T-cell (primary cell): ENCODE measurements at regions not wholly inside any gene's neighbourhood (a gene's known extent, or its start where the extent isn't known, plus 50 kb on each side); places are given as distances from the start of the nearest gene placed in this dataset.

ENCODE experiments used
- ATAC-seq, 4 experiments: fragments of 200-7000 bp in 3 of 4; fragments of 150-1000 bp in 1 of 4; cut with Tn5 transposase; replicated peaks in 1 of 4; 1 replicate in 3 of 4; 2 replicates in 1 of 4; pipeline ENCODE4 v1.10.0; 2021; ENCODE audit warnings: moderate library complexity in 3 of 4, mild to moderate bottlenecking in 2 of 4, moderate number of reproducible peaks in 1 of 4
- CTCF ChIA-PET, 2 donors: fragments of 300-600 bp; sonication (Branson Sonifier 250); formaldehyde crosslinking; loops; one replicate each; lab custom pipeline; 2022; ENCODE audit warnings: antibody characterized with exemption in 2 of 2; lab: Charles Lee
- POLR2A ChIA-PET, 2 donors: fragments of 300-600 bp; sonication (Branson Sonifier 250); formaldehyde crosslinking; loops; one replicate each; lab custom pipeline; 2022; ENCODE audit warnings: antibody characterized with exemption in 2 of 2; lab: Charles Lee
- DNase-seq, 35 experiments: peaks; one replicate each; pipeline versions ENCODE4 v3.0.0 to v3.0.0-alpha.2; 2013 to 2023
- H3K27ac ChIP-seq: one replicate; pipeline ENCODE4 v1.5.1; 2013; ENCODE audit warnings: low read length
- H3K27me3 ChIP-seq, 2 experiments: replicated peaks in 1 of 2; 1 replicate in 1 of 2; 2 replicates in 1 of 2; pipeline versions ENCODE4 v1.6.1 to v1.7.0; 2013; ENCODE audit warnings: low read length in 1 of 2, mixed read lengths in 1 of 2; ENCODE audit not compliant: control insufficient read depth in 2 of 2, insufficient read depth in 2 of 2; ENCODE audit errors: extremely low read depth in 1 of 2
- H3K36me3 ChIP-seq, 2 donors: 1 replicate in 1 of 2; 2 replicates in 1 of 2; pipeline versions ENCODE4 v1.6.1 to v1.7.0; 2013; ENCODE audit warnings: low read length in 1 of 2; ENCODE audit not compliant: control insufficient read depth in 2 of 2, insufficient read depth in 1 of 2; ENCODE audit errors: extremely low read depth in 1 of 2
- H3K4me1 ChIP-seq, 2 experiments: 1 replicate in 1 of 2; 2 replicates in 1 of 2; pipeline versions ENCODE4 v1.6.1 to v1.7.0; 2013; ENCODE audit warnings: low read length in 2 of 2, mixed read lengths in 1 of 2; ENCODE audit not compliant: insufficient read depth in 2 of 2, control insufficient read depth in 1 of 2; ENCODE audit errors: extremely low read depth in 1 of 2
- H3K4me3 ChIP-seq, 2 donors: 1 replicate in 1 of 2; 2 replicates in 1 of 2; pipeline versions ENCODE4 v1.5.1 to v1.7.0; 2013; ENCODE audit warnings: mild to moderate bottlenecking in 2 of 2, low read length in 1 of 2, moderate library complexity in 1 of 2; ENCODE audit not compliant: control insufficient read depth in 1 of 2; ENCODE audit errors: extremely low read depth in 1 of 2
- H3K9me3 ChIP-seq: 2 replicates; pipeline ENCODE4 v1.7.0; 2013
- H3K27ac Mint-ChIP-seq, 2 donors: one replicate each; pipeline ENCODE4 v1.8.0; 2020 to 2021; ENCODE audit warnings: mild to moderate bottlenecking in 2 of 2, mixed read lengths in 2 of 2
- H3K27me3 Mint-ChIP-seq, 2 donors: one replicate each; pipeline ENCODE4 v1.8.0; 2021 to 2022; ENCODE audit warnings: mixed read lengths in 2 of 2
- H3K36me3 Mint-ChIP-seq: one replicate; pipeline ENCODE4 v1.8.0; 2021; ENCODE audit warnings: mixed read lengths
- H3K4me1 Mint-ChIP-seq, 3 donors: one replicate each; pipeline ENCODE4 v1.8.0; 2020 to 2022; ENCODE audit warnings: mixed read lengths in 3 of 3, mild to moderate bottlenecking in 1 of 3
- H3K4me3 Mint-ChIP-seq, 3 donors: one replicate each; pipeline ENCODE4 v1.8.0; 2020 to 2022; ENCODE audit warnings: mild to moderate bottlenecking in 3 of 3, mixed read lengths in 3 of 3, moderate library complexity in 3 of 3
- H3K9me3 Mint-ChIP-seq, 3 donors: one replicate each; pipeline ENCODE4 v1.8.0; 2020 to 2022; ENCODE audit warnings: mixed read lengths in 3 of 3
- WGBS: methylation state at CpG from one replicate; pipeline ENCODE4 v1.1.5; 2013; ENCODE audit warnings: missing lambda C conversion rate; ENCODE audit not compliant: insufficient coverage; 5-methylcytosine and 5-hydroxymethylcytosine counted together

DNA sequence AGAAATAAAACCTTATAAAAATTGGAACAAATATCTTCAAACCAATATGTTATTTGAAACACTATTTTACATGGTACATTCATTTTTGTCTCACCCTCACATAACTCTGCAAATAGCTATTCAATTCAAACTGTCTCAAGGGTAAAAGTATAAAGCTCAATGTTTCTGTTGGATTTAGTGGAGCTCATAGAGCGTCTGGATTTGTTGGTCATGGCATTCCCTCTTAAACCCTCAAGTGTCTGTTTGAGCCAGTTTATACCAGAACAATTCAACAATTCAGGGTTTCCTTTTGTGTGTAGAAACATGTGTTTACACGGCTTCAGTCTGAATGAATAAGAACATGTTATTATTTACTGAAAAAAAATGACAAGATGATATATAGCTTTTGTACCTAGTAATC, 161.6 kb downstream of the PCDH18 start:
- Mint-ChIP-seq H3K4me3 (no peak overlapping the region), H3K9me3 (peaks cover 11 to 12% (median 12%) of the 10 kb centered on the region in 3 donors), H3K4me1 (no peaks in the 10 kb centered on the region), H3K27me3 (no peaks in the 10 kb centered on the region), H3K36me3 (no peaks in the 10 kb centered on the region), H3K27ac (no peak overlapping the region)
- Histone ChIP-seq H3K27me3 (no peaks in the 10 kb centered on the region), H3K36me3 (no peaks in the 10 kb centered on the region), H3K4me1 (no peaks in the 10 kb centered on the region), H3K9me3 (no peaks in the 10 kb centered on the region), H3K27ac (no peak overlapping the region), H3K4me3 (no peak overlapping the region)
- WGBS: no CpG with 5 or more reads among the region's 2 CpGs
- CTCF ChIA-PET: no interaction called here
- ATAC-seq (no peak), DNase-seq (no peak)
- POLR2A ChIA-PET: no interaction called here

DNA sequence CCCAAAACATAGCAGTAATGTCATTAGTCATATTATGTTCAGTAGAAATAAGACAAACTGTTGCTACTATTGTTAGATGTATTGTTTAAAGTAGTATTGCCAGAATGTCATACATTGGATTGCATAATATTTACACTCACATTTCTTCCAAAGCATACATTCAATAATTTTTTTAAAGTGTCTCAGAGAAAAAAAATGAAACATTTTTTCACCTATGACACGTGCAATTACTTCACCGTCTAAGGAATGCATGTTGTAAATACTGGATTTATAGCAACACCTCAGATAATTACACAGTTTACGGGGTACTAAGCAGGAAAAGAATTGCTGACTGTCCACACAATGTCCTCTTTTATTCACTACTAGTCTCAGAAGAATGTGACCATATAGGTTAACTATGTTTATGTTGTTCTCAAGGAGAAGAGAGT, 162.1 kb downstream of the PCDH18 start:
- H3K4me3 Mint-ChIP-seq: no peak overlapping the region
- no CpG with 5 or more reads among the region's 3 CpGs for WGBS
- ChIA-PET CTCF (no interaction called here), POLR2A (interaction anchor here in 1 of 2 donors (0.6 kb wide), 1 partner anchor 1311 kb away, joined by 3 read pairs; no protein-coding TSS in a partner anchor)
- no peaks in the 10 kb centered on the region for H3K36me3 Mint-ChIP-seq
- H3K27me3 ChIP-seq: no peaks in the 10 kb centered on the region
- no peaks in the 10 kb centered on the region for H3K27me3 Mint-ChIP-seq
- H3K36me3 ChIP-seq: no peaks in the 10 kb centered on the region
- no peak overlapping the region for H3K27ac ChIP-seq
- ATAC-seq (no peak), DNase-seq (no peak)
- no peaks in the 10 kb centered on the region for H3K9me3 ChIP-seq
- H3K4me3 ChIP-seq: no peak overlapping the region
- peaks cover 11 to 15% (median 12%) of the 10 kb centered on the region in 3 donors for H3K9me3 Mint-ChIP-seq
- H3K4me1 ChIP-seq: no peaks in the 10 kb centered on the region
- H3K4me1 Mint-ChIP-seq: no peaks in the 10 kb centered on the region
- no peak overlapping the region for H3K27ac Mint-ChIP-seq

DNA sequence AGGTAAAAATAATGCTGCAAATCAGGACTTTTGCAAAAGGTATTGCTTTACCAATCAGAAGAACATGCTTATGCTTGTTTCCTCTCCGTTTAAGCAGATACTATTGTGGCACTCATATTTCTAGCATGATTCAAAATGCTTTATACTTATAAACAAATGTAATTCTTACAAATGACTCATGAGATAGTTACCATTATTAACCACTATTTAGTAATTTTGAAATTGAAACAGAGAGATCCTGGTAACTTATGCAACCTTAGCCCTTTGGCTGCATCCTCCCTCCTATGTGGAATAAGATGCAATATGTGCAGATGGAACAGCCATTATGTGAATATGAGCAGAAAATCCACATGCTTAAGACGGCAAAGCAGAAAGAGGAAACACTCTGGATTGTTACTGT, 164.7 kb downstream of the PCDH18 start:
- Mint-ChIP-seq H3K36me3 (no peaks in the 10 kb centered on the region), H3K9me3 (peaks cover 8 to 9% (median 8%) of the 10 kb centered on the region in 3 donors), H3K27me3 (no peaks in the 10 kb centered on the region), H3K27ac (no peak overlapping the region), H3K4me1 (no peaks in the 10 kb centered on the region), H3K4me3 (no peak overlapping the region)
- Histone ChIP-seq H3K36me3 (no peaks in the 10 kb centered on the region), H3K27ac (no peak overlapping the region), H3K27me3 (no peaks in the 10 kb centered on the region), H3K9me3 (no peaks in the 10 kb centered on the region), H3K4me3 (no peak overlapping the region), H3K4me1 (no peaks in the 10 kb centered on the region)
- CTCF ChIA-PET: no interaction called here
- no peak for DNase-seq
- WGBS: no CpG with 5 or more reads among the region's 2 CpGs
- ATAC-seq: no peak
- POLR2A ChIA-PET: no interaction called here

DNA sequence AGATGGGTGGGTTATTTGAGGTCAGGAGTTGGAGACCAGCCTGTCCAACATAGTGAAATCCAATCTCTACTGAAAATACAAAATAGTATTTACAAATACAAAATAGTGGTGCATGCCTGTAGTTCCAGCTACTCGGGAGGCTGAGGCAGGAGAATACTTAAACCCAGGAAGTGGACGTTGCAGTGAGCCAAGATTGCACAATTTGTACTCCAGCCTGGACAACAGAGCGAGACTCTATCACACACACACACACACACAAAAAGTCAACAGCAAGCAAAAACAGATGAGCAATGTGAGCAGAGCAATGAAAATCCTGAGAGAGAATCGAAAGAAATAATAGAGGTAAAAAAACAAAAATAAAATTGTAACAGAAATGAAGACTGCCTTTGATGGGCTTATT, 168.8 kb downstream of the PCDH18 start:
- ChIA-PET POLR2A (no interaction called here), CTCF (no interaction called here)
- DNase-seq (no peak), ATAC-seq (no peak)
- H3K36me3 ChIP-seq: no peaks in the 10 kb centered on the region
- Mint-ChIP-seq H3K4me1 (no peaks in the 10 kb centered on the region), H3K27me3 (no peaks in the 10 kb centered on the region), H3K36me3 (no peaks in the 10 kb centered on the region), H3K9me3 (peaks cover 3 to 5% (median 3%) of the 10 kb centered on the region in 3 donors), H3K27ac (no peak overlapping the region), H3K4me3 (no peak overlapping the region)
- H3K27me3 ChIP-seq: no peaks in the 10 kb centered on the region
- no peak overlapping the region for H3K4me3 ChIP-seq
- H3K9me3 ChIP-seq: no peaks in the 10 kb centered on the region
- WGBS: 83% methylated on average over 1 of the region's 4 CpGs
- H3K4me1 ChIP-seq: no peaks in the 10 kb centered on the region
- no peak overlapping the region for H3K27ac ChIP-seq

DNA sequence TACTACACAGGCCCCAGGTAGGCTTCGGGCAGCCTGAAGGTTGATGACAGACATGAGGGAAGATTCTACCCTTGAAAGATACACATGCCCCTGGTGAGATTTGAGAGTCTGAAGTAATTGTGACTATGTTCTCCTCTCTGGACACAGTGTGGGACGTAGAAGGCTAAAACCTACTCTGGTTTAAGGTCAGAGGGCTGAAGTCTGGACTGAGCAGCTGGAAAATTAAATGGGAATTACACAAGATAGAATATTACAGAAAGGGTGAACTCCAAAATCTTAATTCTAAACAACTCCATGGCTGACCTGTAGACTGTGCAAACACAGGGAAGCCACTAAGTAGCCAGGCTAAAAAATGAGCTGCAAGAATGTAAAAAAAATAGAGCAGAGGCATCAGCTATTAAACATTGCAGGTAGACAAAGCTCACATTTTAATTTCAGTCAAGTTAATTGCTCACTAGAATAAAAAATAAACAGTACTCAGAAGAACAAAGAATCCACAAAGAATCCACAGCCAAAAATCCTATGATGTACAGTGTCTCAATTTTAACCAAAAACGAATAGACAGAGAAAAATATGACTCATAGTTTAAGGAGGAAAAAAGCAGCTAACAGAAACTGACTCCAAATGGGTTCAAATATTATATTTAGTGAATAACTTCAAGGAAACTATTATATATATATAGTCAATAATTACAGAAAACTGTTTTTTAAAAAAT, 170.4 kb downstream of the PCDH18 start:
- no peak for ATAC-seq

DNA sequence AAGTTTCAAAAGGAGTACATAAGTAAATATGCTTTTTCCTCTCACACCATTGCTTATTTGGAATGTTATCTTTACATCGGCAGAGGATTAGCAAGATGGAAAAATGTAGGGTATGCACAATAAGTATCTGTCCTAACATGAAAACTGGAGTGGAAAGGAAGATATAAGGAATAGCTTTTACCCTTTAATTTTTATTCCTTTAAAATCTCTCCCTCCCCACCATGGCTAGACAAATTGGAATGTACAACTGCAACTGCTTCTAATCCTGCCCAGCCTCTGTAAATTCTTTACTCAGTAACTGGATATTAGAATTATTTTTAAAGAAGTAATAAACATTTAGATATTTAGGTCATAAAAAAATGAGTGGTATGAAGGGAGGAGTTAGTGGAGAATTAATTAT, 171.5 kb downstream of the PCDH18 start:
- ATAC-seq (no peak), DNase-seq (no peak)
- no peaks in the 10 kb centered on the region for H3K36me3 ChIP-seq
- no peak overlapping the region for H3K27ac ChIP-seq
- H3K27me3 Mint-ChIP-seq: no peaks in the 10 kb centered on the region
- no peak overlapping the region for H3K27ac Mint-ChIP-seq
- no peaks in the 10 kb centered on the region for H3K4me1 Mint-ChIP-seq
- H3K9me3 Mint-ChIP-seq: peaks cover 3 to 5% (median 3%) of the 10 kb centered on the region in 3 donors
- ChIA-PET CTCF (no interaction called here), POLR2A (no interaction called here)
- no peak overlapping the region for H3K4me3 Mint-ChIP-seq
- WGBS: no CpG with 5 or more reads among the region's 1 CpG
- H3K4me1 ChIP-seq: no peaks in the 10 kb centered on the region
- no peaks in the 10 kb centered on the region for H3K9me3 ChIP-seq
- H3K27me3 ChIP-seq: no peaks in the 10 kb centered on the region
- H3K36me3 Mint-ChIP-seq: no peaks in the 10 kb centered on the region
- no peak overlapping the region for H3K4me3 ChIP-seq

More for the DNA sequence above, 170.4 kb downstream of the PCDH18 start:
- Histone ChIP-seq H3K36me3 (no peaks in the 10 kb centered on the region), H3K4me3 (no peak overlapping the region), H3K9me3 (no peaks in the 10 kb centered on the region), H3K27me3 (no peaks in the 10 kb centered on the region), H3K4me1 (no peaks in the 10 kb centered on the region), H3K27ac (no peak overlapping the region)
- ChIA-PET POLR2A (no interaction called here), CTCF (interaction anchor here in 1 of 2 donors (0.6 kb wide), 1 partner anchor 1680 kb away, joined by 6 read pairs; no protein-coding TSS in a partner anchor)
- Mint-ChIP-seq H3K4me3 (no peak overlapping the region), H3K36me3 (no peaks in the 10 kb centered on the region), H3K27ac (no peak overlapping the region), H3K9me3 (peaks cover 0 to 5% (median 3%) of the 10 kb centered on the region in 3 donors), H3K27me3 (no peaks in the 10 kb centered on the region), H3K4me1 (no peaks in the 10 kb centered on the region)
- no CpG with 5 or more reads among the region's 3 CpGs for WGBS
- DNase-seq: no peak
